NCI-H774 (cell line): ENCODE measurements at regions not wholly inside any gene's neighbourhood (a gene's known extent, or its start where the extent isn't known, plus 50 kb on each side); places are given as distances from the start of the nearest gene placed in this dataset.
"Not testable (repeated sequence)": the region's sequence is repeated elsewhere in the genome, so short reads cannot be mapped to it uniquely, and the experiment has no call there.

ENCODE experiments used
- DNase-seq: peaks from one replicate; lab custom pipeline; 2025; lab: John Stamatoyannopoulos, UW

GRCh38 chr3:197407053-197407452 is 108.6 kb upstream of the DLG1 start:
- DNase-seq: no peak

DNA sequence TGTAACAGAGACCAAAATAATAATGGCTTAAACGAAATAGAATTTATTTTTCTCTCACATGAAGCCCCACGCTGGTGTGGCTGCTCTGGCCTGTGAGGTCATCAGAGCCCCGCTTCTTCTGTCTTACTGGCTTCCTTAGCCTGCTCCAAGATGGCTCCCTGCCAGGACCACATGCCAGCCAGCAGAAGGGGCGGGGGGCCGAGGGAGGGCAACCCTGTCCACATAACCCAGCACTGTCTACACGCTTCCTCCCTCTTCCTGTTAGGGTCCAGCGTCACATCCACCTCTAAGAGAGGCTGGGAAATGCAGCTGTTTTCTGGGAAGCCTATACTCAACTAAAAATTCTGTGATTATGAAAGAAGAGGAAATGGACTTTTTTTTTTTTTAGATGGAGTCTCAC is 107.9 kb upstream of the DLG1 start:
- no peak for DNase-seq

- DNase-seq: no peak
Measured at GRCh38 chr3:197404754-197405153, 106.3 kb upstream of the DLG1 start.

GRCh38 chr3:197404030-197404429 is 105.6 kb upstream of the DLG1 start:
- no peak for DNase-seq

DNA sequence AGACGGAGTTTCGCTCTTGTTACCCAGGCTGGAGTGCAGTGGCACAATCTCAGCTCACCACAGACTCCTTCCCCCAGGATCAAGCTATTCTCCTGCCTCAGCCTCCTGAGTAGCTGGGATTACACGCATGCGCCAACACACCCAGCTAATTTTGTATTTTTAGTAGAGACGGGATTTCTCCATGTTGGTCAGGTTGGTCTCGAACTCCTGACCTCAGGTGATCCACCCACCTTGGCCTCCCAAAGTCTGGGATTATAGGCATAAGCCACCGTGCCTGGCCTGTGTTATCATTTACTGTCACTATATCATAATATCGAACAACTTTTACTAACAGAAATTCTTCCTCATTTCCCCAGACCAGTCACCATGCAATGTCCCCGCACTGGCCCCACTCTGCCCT is 104.0 kb upstream of the DLG1 start:
- not testable (repeated sequence) for DNase-seq

DNA sequence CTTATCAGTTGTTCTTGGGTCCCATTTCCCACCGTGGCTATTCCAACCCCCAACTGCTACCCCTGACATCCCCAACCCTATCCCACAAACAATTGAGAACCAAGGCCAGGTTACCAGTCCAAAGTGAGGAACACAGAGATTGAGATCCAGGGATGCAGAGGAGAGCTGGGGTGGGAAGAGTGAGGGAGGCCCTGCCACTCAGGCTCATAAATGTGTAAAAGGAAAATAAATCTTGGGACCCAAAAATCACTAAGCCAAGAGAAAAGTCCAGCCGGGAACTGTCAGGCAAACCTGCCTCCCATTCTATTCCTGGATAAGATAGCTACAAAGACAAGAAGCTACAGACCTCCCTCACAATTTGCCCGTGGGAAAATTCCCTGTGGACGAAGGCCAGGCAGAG is 101.1 kb upstream of the DLG1 start:
- DNase-seq: no peak

DNA sequence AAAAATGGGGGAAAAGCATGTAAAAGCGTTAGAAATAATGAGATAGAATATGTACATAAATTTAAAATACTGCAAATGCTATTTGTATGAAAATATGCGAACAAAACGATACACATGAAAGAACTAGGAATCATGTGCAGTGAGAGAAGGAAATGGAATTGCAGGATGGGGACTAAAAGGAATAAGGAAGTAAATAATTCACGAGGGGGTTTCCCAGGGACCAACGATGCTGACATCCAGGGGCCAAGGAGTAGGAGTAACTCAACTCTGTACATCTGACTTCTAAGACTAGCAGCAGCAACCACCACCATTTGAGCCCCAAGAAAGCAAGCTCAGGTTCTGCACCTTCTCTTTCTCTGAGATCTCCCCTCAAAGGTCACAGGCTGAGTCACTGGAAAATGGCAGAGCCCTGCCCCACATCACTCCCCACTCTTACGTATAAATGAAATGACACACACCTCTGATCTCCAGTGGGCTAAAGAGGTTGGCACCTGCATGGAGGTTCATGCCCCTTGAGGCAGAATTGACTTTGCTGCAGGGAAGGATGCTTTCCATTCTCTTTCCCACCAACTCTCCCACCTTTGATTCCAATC is 100.0 kb upstream of the DLG1 start:
- no peak for DNase-seq

DNA sequence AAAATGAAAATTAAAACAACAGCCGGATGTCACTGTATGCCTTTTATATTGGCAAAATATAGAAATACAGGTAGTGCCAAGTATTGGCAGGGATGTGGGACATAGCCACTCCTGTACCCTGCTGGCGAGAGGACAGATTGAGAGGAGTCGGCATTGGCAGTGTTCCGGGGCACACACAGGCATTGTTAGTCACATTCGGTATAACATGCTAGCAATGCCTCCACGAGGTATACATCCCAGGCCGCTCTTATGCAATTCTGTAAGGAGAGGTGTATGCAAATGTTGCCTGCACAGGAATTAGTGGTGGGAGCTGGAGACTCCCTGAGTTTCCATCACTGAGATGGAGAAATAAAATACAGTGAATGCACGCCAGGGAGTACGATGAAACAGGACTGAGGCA is 99.4 kb upstream of the DLG1 start:
- no peak for DNase-seq

DNA sequence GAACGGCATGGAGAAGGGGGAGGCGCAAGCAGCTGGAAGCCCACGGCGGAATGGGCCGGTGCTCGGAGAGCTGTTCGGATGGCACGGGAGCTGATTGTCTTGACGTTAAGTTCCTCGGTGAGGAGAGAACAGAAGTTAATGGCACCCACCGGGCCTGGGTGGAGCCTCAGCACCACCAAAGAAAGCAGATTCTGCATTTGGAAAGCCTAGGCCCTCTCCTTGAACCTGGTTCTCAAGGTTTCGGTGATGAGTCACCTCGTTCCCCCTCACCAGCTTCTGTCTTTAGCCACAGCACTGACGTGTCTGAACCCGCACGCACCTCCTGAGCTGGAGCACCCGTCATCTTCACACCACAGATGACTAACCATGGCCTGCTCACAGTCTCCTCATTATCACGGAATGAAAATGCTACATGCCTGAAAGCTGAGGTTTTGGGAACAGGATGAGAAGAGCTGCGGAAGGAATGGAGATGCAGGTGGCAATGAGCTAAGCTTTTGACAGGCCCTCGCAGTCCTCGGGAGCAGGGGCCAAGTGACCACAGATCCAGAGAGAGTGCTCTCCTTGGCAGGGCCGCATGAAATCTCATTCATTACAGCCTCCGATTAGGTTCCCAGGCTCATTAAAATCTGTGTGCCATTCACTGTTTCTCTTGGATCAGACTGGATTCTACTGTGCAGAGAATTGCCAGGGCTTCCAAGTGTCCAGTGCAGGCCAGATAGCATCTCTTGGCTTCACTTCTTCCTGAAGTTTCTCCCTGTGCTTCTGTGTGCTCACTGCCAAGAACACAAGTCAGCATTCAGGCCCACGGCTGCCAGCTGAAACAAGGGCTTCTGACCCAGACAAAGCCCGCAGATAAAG is 96.3 kb upstream of the DLG1 start:
- no peak for DNase-seq

GRCh38 chr3:197394126-197394463 is 95.7 kb upstream of the DLG1 start:
- DNase-seq: not testable (repeated sequence)

GRCh38 chr3:197393711-197394110 is 95.3 kb upstream of the DLG1 start:
- no peak for DNase-seq

GRCh38 chr3:197392961-197393360 is 94.5 kb upstream of the DLG1 start:
- no peak for DNase-seq

- no peak for DNase-seq
Measured at GRCh38 chr3:197381371-197381770, 83.0 kb upstream of the DLG1 start.

DNA sequence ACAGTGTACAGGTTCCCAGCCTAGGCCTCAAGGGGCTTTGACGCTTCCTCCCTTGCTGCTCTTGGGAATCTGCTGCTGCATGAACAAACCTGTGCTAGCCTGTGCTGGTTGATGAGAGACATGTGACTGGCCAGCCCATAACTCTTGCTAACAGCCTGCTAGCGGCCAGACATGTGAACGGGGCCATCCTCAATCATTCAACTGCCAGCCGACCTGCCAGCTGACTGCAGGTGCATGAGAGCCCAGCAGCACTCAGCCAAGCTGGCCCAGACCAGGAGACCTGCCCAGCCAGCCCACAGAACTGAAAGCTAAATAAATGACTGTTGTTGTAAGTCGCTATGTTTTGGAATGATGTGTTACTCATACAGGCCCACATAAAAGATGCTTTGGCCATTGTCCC is 82.4 kb upstream of the DLG1 start:
- peak; percentile 21 for DNase-seq

- no peak for DNase-seq
Measured at GRCh38 chr3:197378985-197379718, 80.7 kb upstream of the DLG1 start.

- no peak for DNase-seq
Measured at GRCh38 chr3:197376735-197377555, 78.5 kb upstream of the DLG1 start.

DNA sequence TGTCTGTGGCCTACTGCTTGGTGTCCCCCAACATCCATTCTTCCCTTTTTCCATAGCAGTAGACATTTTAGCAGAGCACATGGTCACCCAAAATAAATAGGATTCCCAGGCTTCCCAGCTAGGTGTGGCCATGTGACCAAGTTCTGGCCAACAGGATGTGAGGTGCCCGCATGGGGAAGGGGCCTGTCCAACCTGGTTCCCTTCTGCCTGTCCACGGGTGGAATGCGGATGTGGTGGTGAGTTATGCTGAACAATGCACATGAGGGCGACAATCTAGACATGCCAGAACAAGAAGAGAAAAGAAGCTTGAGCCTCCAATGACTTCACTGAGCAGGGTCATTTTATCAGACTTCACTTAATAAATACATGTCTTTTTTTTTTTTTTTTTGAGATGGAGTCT is 77.6 kb upstream of the DLG1 start:
- DNase-seq: no peak

DNA sequence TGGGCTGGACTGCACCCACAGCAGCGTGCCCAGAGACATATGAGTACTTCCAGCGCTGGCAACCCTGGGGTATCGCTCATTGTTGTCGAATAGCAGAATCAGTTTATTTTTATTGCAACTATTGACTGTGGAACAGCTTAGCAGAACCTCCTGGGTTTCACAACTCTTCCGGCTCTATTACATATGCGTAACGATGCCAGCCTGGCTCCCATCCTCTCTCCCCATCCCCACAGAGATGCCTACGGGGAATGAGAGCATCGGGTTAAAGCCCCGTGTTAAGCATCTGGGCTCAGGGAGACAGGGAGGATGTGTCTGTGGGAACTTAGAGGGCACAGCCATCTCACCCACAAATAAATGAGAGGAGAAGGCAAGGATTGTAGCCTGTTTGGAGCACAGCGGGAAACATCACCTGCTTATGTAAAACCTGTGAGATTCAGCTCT is 76.6 kb upstream of the DLG1 start:
- DNase-seq: no peak

- no peak for DNase-seq
Measured at GRCh38 chr3:197373096-197373495, 74.7 kb upstream of the DLG1 start.

DNA sequence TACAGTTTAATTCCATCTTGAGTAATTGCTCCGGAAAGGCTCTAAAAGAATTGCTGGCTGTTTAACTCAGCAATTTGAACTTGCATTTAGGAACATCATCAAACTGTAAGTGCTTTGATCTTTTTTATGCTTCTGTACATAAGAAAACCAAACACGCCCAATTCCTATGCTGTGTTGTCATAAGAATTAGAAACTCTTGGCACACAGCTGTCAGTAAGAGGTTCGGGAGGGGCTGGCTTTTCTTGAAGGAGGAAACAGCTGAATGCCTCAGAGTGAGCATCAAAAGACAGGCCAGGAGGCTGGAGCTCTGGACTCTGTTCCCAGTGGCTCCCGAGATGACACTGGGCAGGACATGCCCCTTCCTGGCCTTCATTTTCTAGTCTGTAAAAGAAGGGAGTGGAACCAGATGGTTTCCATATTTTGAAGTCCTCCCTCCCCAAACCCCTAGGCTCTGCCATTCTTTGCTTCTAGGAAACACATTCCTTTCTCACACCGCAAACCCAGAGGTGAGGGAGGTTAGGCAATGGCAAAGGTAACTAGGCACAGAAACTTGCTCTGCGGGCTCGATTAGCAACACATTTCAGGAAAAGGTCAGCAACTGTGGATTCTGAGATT is 73.7 kb upstream of the DLG1 start:
- no peak for DNase-seq

DNA sequence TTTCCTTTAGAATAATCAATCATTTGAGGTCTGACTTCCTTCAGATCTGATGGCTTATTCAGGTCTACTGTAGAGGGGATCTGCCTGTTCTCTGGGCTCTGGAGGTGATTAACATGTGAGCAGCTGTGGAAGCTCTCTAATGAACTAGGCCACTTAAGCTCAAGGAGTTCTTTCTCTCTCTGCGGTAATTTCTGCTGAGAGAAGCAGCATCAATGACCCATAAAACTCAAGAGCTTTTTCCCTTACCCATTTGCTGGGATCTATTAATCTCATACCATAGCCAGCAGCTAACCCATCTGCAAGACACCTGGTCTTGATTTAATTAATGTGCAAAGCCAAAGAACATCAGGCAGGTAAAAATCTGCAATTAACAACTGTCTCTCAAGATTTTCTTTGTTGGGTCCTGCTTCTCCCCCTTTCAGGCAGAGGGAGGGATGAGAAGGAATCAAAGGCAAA is 73.2 kb upstream of the DLG1 start:
- DNase-seq: peak; percentile 44

DNA sequence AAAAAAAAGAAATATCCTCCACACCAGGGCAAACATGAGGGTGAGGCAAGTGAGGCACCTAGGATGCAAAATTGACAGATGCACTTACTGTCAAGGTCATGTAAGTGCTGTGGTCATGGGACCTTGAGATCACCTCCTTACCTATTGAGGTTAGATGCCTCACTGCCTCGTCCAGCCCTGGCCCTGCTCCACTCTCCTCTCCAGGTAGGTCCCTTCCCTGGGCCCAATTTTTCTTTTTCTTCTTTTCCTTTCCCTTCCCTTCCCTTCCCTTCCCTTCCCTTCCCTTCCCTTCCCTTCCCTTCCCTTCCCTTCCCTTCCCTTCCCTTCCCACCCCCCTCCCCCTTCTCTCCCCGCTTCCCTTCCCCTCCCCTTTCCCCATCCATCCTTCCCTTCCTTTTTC is 71.1 kb upstream of the DLG1 start:
- no peak for DNase-seq
